Mesenteric fat pad (tissue), 1 donor: ENCODE measurements at regions not wholly inside any gene's neighbourhood (a gene's known extent, or its start where the extent isn't known, plus 50 kb on each side); places are given as distances from the start of the nearest gene placed in this dataset.
"Not testable (repeated sequence)": the region's sequence is repeated elsewhere in the genome, so short reads cannot be mapped to it uniquely, and the experiment has no call there.

ENCODE experiments used
- DNase-seq: peaks from one replicate; pipeline ENCODE4 v3.0.0-alpha.2; 2020; ENCODE audit warnings: low spot score
- donor health status: DM: yes; HTN: yes; CAD: no.

DNA sequence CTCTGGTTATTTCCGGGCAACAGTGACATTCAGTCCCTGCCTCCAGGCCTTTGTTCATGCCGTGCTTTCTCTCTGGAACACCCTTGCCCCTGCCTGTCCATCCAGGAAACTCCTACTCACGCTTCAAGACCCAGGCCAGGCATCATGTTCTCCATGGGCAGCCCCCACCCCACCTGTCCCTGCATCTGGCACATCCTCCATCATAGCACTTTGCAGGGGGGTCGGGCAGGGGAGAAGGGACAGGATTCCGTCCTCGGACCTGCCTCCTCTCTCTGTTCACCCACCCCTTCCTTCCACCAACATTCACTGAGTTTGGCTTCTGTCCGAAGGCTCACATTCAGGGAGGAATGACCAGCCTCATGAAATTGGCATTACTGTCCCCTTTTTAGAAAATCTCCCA lies 206.1 kb downstream of the MATN1 start:
- DNase-seq: not testable (repeated sequence)

DNA sequence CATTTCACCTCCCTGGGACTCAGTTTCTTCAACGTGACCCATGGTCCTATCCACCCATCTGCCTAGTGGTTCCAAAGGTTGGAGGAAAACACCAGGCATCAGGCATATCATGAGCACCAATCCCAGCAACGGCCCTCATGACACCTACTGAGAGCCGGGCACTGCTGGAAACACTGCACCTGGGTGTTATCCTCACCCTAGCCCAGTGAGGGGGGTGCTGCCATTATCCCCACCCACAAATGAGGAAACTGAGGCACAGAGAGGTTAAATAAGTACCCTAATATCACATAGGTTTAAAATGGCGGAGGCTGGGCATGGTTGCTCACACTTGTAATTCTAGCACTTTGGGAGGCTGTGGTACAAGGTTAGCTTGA lies 206.9 kb downstream of the MATN1 start:
- DNase-seq: peak; percentile 83

DNA sequence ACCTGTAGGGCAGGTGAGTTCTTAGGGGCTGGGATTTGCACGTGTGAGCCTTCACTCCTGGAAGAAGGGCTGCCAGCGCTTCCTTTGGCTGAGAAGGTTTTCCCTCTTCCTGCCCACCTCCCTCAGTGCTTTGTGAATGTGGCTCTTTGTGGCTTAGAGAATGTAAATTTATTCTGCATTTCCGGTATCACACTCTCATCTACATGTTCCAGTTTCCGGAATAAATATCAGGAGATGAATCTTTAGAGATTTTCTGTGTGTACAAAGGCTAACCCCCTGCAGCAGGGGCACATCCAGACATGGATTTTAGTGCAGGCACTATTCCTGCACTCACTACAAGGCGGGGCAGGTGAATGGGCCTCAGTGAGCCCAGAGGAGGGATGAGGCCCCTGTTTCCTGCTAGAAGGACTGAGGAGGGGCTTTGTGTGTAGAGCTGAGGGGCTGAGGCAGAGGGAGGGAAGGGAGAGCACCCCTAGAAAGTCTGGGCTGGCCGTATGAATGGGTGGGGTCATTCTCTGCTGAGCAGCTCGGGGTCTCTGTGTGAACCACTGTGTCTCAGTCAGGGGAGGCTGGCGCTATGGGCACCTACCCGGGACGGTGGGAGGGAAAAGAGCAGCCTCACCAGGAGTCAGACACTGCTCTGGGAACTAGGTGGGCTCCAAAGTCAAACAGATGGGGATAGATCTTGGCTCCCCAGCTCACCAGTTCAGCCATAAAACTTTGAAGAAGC lies 207.5 kb downstream of the MATN1 start:
- no peak for DNase-seq

DNA sequence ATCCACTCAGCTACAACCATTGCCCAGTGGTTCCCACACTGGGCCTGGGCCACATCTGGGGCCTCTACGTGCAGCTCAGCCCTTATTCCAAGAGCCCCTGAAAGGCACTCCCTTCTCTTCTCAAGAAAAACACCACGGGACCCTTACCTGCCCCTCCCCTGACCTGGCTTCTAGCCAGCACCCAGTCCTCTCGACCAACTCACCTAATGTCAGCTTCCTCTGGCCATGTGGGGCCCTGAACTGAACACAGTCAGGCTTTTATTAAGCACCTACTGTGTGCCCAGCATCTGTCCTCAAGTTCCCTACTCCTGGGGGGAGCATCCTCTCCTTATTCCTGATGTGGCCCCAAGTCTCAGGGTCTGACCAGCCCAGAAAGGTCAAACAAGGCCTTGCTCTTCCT lies 208.4 kb downstream of the MATN1 start:
- no peak for DNase-seq

DNA sequence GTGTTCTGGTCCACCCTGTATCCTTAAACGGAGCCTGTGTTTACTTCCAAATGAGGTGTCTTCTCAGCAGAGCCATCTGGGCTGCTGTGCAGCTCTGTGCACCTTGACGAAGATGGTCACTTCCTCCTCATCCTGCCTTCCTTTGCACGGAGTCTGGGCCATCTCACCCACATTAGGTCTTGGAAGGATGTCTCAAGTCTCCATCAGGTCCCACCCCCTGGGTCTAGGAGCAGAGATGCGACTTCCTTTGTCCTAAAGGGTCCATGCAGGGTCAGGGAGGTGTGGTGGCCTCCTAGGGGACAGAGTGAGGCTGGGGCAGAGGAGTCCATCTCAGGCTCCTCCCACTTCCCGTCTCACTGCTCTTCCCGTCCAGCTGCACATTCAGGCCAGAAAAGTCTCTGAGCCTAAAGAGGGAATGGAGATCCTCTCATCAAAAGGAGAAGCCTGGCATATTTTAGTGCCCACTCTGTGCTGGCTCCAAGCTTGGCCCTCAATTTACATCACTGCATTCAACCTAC lies 209.2 kb downstream of the MATN1 start:
- DNase-seq: no peak

DNA sequence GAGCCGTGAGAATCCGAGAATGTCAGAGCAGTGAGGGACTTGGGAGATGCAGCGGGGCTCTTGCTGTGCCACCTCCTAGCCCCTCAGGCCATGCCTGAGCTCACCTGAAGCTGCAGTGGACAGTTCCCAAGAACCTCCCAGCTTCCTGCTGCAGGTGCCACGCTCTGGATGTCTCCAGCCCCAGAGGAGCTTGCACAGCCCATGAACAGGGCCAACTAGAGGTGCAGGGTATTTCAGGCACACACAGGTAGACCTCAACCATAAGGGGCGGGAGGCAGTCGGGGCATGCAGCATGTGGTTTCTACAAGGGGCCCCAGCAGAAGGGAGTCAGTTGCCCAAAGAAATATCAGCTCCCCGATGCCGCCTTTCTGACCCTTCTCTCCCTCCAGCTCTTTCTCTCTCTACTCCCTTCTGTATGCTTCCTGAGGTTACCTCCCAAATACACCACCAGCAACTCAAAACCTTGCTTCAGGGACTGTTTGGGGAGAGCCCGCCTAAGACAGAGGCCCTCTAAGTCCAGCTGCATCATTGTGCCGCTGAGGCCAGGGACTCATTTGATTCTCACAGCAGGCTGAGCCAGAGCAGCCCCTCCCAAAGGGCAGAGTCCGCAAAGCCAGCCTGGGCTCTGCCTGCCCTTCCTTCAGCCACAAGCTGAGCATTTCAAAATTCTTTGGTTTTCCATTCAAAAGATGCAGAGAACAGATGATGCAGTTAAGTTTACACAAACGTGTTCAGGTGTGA lies 209.8 kb downstream of the MATN1 start:
- DNase-seq: peak; percentile 72

DNA sequence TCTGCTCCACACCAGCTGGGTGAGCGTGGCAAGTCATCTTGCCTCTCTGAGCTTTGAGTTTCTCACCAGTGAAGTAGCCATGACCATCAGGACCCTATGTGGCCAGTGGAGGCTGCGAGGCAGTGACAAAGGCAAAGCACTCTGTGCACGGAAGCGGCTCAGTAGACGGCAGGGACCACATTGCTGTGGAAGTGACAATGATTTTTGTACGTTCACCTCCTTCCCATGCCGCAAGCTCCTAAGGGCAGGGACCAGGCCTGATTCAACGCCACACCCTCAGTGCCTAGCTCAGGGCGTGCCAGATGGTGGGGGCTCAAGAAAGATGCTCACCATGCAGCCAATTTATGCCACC lies 210.5 kb downstream of the MATN1 start:
- peak; percentile 82 for DNase-seq

DNA sequence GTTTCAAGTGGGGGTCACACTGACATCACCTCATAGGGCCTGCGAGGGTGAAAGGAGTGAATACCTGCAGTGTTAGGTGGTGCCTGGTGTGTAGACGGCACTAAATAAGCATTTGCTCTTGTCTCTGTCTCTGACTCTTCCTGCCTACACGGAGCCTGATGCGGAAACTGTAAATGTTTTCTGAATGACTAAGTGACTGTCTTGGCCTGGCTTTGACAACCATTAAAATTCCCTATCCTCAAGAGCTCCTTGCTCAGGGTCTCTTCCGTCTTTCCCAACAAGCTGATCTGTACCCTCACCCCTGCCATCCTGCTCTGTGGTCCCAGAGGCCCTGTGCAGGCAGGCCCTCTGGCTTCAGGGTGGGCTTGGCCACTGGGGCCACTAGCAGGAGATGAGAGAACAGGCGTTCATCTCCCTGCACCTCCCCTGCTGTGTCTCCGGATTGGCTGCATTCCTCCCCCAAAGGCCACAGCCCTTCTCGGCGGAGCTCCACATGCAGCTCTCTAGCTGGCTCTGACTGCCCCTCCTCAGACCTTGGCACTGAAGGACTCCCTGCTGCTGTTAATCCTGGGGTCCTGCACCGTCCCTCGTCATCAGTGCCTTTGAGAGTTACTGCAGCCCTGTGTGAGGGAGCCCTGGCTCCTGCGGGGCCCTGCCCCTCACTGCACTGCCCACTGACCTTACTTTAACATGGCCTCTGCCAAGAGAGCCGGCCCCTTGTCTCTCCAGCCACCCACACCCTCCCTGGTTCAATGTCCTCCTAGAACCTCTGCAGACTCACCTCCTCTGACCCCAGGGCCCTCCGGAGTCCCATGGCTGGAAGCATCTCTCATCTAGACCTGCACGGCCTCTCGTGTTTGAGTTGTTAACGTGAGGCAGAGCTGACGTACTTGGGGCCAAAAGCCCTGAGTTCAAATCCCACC lies 211.1 kb downstream of the MATN1 start:
- peak; percentile 60 for DNase-seq

DNA sequence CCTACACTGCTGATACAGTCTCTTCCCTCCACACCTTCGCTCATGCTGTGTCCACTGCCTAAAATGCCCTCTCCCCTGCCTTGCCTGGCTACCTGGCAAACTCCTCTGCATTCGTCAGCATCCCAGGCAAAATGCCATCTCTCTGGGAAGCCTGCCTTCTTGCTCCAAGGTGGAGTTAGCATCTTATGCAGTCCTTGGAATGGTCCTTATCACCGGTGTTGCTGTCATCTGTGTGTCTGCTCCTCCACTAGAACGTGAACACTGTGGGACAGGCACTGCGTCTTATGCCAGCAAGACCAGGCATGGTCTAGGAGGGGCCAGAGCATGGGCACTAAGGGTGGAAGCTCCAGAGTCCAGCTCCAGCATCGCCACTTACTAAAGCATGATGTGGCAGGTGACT lies 211.8 kb downstream of the MATN1 start:
- peak; percentile 77 for DNase-seq

DNA sequence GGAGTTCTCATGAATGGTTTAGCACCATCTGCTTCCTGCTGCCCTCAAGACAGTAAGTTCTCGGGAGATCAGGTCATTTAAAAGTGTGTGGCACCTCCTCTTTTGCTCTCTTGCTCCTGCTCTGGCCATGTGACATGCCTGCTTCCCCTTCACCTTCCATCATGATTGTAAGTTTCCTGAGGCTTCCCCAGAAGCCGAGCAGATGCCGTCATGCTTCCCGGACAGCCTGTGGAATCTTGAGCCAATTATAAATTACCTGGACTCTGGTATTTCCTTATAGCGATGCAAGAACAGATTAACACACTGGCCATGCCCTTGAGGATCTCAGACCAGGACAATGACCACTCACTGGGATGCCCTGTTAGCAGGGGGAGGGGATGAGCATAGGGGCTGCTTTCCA lies 212.3 kb downstream of the MATN1 start:
- DNase-seq: no peak

DNA sequence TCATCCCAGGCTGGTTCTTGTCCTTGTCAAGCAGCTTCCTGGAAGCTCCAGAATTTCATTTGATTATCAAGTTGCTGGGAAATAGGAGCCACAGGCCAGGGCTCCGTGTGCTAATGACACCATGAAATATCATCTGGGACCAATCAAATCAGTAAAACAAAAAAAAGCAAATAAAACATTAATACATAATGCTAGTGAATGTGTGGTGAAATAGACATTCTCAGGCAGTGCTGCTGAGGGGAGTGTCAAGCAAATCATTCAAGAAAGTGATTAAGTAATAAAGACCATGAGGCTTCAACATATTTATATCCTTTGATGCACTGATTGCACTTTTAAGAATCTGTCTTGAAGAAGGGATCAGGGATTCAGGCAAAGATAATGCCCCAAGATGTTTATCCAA lies 213.7 kb downstream of the MATN1 start:
- no peak for DNase-seq

DNA sequence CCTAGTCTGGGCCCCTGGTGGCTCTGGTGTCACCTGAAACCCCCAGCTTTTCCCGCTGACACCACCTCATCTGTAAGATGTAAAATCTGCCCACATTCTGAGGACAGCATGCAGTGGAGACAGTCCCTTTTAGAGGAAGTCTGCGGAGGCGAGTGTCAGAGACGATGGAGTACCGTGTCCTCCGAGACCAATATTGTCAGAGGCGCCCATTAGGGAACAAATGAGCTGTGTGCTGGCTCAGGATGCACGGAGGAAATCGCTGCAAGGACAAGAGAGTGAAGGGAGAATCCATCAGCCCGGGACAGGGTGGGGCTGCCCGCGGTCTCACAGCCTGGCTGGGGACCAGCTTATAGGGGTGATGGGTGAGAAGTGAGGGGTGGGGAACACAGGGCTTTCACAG lies 214.8 kb downstream of the MATN1 start:
- no peak for DNase-seq

DNA sequence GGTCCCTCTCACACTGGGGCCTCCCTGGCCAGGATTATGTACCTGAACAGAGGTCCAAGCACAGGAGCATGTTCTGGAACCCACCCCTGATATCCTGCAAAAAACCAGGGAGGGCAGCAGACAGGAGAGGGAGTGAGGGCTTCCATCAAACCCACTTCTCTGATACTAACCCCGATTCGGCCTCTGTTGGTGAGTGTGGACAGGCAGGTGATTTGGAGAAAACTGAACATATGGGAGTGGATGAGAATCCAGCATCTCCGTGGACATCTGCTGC lies 215.3 kb downstream of the MATN1 start:
- no peak for DNase-seq

DNA sequence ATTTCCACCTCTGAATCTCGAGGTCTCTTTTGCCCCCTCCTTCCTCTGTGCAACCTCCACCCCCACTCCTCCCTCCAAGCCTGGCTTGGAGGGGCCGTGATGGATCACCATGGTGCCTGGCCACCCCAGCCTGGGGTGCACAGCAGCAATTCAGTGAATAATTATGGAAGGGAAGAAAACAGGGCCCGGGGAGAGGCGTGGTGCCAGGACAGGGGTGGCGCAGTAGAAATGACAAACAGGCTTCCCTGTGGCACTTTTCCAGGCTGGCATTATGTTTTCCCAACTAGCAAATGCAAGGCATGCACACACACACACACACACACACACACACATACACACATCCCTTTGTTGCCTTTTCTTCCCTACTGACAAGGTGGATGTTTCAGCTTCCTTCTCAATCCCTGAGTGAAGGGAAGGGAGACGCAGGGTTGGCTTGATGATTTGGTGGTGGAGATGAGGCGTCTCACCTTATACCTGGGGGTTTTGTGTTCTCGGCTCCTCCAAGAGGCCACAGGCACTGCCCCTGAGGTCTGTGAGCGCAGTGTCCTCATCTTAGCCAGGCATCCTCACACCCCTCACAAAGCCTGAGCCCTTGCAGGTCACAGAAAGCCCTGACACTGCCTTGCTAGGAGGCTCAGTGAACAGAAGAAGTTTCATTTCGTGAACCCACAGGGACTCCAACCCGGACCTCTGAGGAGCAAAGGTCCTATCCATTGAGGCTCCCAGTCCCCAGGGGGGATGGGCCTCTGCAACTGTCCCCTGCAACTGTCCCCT lies 215.8 kb downstream of the MATN1 start:
- DNase-seq: peak; percentile 76

DNA sequence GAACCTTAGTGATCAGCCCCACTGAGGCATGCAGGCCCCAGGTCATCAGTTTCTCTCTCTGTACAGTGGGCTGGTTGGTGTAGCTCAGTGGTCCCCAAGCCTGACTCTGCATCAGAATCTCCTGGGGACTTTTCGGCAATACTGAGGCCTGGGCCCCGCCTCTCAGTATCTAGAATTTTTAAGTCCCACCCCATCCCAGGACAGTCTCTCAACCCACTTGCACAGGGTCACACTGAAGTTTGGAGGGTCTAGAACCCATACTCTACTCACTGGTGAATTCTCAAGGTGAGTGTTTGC lies 216.4 kb downstream of the MATN1 start:
- DNase-seq: peak; percentile 68

DNA sequence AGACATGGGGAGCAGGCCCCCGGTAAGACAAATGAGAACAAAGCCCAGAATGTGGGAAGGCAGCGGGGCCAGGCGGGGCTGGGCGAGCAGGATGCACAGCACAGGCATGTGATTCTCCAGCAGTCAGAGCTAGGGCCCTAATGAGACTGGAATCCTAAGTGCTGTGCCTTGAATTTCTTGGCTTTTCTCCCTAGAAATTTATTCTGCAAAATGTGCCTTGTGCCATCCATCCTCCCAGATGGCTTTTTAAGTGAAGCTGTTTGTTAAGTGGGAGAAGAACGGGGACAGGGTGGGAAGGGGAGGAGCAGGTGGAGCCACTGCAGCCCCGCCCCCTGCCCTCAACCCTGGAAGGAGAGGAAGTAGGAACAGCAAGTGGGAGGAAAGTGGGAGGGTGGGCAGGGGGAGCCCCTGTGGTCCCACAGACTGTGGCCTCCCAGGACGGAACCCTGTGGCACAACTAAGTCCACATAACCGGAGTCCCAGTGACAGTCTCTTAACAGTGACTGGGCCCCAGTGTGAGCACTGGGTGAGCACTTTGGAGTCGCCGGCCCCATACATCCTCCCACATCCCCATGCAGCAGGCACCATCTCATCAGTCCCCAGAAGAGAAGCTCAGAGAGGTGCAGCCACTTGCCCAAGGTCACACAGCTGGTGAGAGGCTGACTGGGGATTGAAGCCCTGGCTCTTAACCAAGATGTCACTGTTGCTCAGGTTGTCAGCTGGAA lies 216.9 kb downstream of the MATN1 start:
- DNase-seq: peak; percentile 68

DNA sequence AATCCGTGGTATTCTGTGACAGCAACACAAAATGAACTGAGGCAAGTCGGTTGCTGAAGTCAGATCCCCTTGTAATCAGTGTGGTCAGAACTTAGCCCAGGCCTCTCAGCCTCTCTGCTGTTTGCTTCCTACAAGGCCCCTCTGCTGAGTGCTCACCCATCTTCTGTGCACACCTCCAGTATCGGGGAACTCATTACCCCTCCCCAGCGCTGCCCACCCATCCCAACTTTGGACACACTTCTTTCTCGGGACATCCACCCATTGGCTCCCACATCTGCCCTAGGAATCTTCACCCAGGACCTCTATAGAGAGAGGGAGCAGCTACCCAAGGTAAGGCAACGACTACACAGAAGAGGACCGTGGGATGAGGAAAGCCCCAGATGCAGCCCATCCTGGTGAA lies 217.5 kb downstream of the MATN1 start:
- peak; percentile 45 for DNase-seq

DNA sequence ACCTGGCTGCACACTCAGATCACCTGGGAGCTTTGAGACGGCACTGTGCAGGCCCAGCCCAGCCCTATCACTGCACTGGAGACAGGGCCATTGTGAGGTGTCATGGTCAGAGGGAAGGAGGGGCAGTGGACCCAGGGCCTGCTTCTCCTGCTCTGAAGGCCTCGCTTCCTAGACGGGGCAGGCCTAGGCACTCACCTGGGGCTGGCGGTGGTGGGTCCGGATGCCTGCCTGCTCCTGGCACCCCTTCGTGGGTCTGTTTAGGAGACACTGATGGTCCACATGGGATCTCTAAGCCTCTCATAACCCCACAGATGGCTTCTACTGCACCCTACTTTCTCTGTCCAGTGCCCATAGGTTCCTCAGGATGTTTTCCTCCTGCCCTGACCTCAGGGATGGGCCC lies 230.9 kb downstream of the MATN1 start:
- DNase-seq: no peak

DNA sequence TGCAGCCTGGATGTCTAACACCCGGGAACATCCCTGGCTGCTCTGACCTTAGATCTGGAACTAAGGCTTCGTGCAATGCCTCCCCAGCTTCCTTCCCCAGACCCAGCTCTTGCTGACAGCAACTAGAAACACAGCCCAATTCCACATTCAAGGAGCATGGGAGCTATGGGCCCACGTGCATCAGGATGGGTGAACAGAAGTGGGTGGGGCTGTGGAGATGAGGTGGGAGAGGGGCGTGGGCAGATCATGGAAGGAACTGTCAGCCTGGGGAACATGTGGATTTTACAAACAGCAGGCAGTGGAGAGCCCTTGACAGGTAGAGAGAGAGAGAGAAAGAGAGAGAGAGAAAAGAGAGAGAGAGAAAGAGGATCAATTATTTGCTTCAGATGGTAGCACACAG lies 231.6 kb downstream of the MATN1 start:
- no peak for DNase-seq

DNA sequence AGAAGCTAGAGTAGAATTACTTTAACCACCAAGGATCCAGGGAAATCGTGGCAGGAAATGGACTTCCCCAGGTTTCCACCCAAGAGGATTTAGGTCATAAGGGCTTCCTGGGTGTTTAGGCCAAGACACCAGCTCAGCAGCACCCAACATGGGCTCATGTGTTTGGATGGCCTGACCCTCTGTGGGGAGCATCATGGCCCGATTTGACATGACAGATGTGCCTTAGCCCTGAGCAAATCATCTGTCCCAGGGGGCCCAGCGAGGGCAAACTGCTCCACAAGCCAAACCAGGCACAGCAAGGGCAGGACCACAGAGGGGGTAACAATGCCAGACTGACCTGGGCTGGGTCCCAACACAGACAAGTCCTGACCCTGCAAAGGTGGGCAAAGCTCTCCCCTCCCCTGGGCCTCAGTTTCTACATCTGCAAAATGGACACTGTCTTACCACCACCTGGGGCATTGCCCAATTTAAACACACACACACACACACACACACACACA lies 232.8 kb downstream of the MATN1 start:
- no peak for DNase-seq
